GM23338 (cell line): ENCODE measurements at regions not wholly inside any gene's neighbourhood (a gene's known extent, or its start where the extent isn't known, plus 50 kb on each side); places are given as distances from the start of the nearest gene placed in this dataset.

Experiments
- ATAC-seq: fragments of 200-7000 bp; cut with Tn5 transposase; 3 replicates; pipeline ENCODE4 v1.9.1; 2020
- DNase-seq: peaks from one replicate; pipeline ENCODE4 v3.0.0-alpha.2; 2015; ENCODE audit warnings: low spot score
- H2AFZ ChIP-seq: fragments of 200-600 bp; sonication (generic); 2 replicates; pipeline ENCODE4 v1.8.0; 2016; ENCODE audit warnings: antibody characterized with exemption, mild to moderate bottlenecking, moderate library complexity
- H3F3A ChIP-seq: fragments of 200-600 bp; sonication (generic); replicated peaks from 2 replicates; pipeline ENCODE4 v1.8.0; 2017; ENCODE audit warnings: antibody characterized with exemption, mixed run types, low read depth
- H3K27ac ChIP-seq: fragments of 200-600 bp; sonication (generic); 2 replicates; pipeline ENCODE4 v1.6.1; 2016; ENCODE audit warnings: low read depth
- H3K27me3 ChIP-seq: fragments of 200-600 bp; sonication (generic); 2 replicates; pipeline ENCODE4 v1.8.0; 2016; ENCODE audit warnings: mild to moderate bottlenecking, mixed run types, moderate library complexity; ENCODE audit not compliant: insufficient read depth
- H3K36me3 ChIP-seq: fragments of 200-600 bp; sonication (generic); 2 replicates; pipeline ENCODE4 v1.8.0; 2016; ENCODE audit warnings: mild to moderate bottlenecking; ENCODE audit not compliant: insufficient read depth
- H3K4me1 ChIP-seq: fragments of 200-600 bp; sonication (generic); 2 replicates; pipeline ENCODE4 v1.8.0; 2016; ENCODE audit warnings: mild to moderate bottlenecking, moderate library complexity; ENCODE audit not compliant: insufficient read depth
- H3K4me2 ChIP-seq: fragments of 200-600 bp; sonication (generic); 2 replicates; pipeline ENCODE4 v1.7.1; 2017; ENCODE audit warnings: mixed run types
- H3K4me3 ChIP-seq: fragments of 200-600 bp; sonication (generic); 2 replicates; pipeline ENCODE4 v1.6.1; 2016; ENCODE audit warnings: mixed run types
- H3K79me2 ChIP-seq: fragments of 200-600 bp; sonication (generic); replicated peaks from 2 replicates; pipeline ENCODE4 v1.8.0; 2017; ENCODE audit warnings: mild to moderate bottlenecking; ENCODE audit not compliant: insufficient read depth
- H3K9me2 ChIP-seq: fragments of 200-600 bp; sonication (generic); 2 replicates; pipeline ENCODE4 v1.8.0; 2017; ENCODE audit not compliant: insufficient read depth
- H4K20me1 ChIP-seq: fragments of 200-600 bp; sonication (generic); replicated peaks from 2 replicates; pipeline ENCODE4 v1.8.0; 2017; ENCODE audit warnings: mild to moderate bottlenecking; ENCODE audit not compliant: insufficient read depth
- H3K27ac Mint-ChIP-seq: 2 replicates; pipeline ENCODE4 v1.8.0; 2020; ENCODE audit warnings: inconsistent platforms, mild to moderate bottlenecking, moderate library complexity, mixed read lengths
- H3K27me3 Mint-ChIP-seq: 3 replicates; pipeline ENCODE4 v1.8.0; 2022; ENCODE audit warnings: low read depth, mild to moderate bottlenecking, moderate library complexity, mixed read lengths, inconsistent platforms; ENCODE audit not compliant: insufficient read depth, poor library complexity
- H3K36me3 Mint-ChIP-seq: 3 replicates; pipeline ENCODE4 v1.8.0; 2021; ENCODE audit warnings: low read depth, mild to moderate bottlenecking, inconsistent platforms, moderate library complexity, mixed read lengths
- H3K4me1 Mint-ChIP-seq: 3 replicates; pipeline ENCODE4 v1.8.0; 2020; ENCODE audit warnings: mild to moderate bottlenecking, inconsistent platforms, mixed read lengths
- H3K4me3 Mint-ChIP-seq: 3 replicates; pipeline ENCODE4 v1.8.0; 2021; ENCODE audit warnings: moderate library complexity, mild to moderate bottlenecking, inconsistent platforms, mixed read lengths
- H3K9me3 Mint-ChIP-seq: 3 replicates; pipeline ENCODE4 v1.8.0; 2020; ENCODE audit warnings: moderate library complexity, mild to moderate bottlenecking, inconsistent platforms, mixed read lengths
- CTCF ChIP-seq, 2 experiments: fragments of 200-600 bp in 1 of 2; sonication (generic) in 1 of 2; conservative IDR thresholded peaks; 2 replicates each; pipeline versions ENCODE4 v1.5.1 to v1.6.1; 2016 to 2017; ENCODE audit warnings: antibody characterized with exemption in 2 of 2, low read depth in 2 of 2, mild to moderate bottlenecking in 2 of 2, moderate library complexity in 1 of 2
- REST ChIP-seq: IDR thresholded peaks from one replicate; pipeline ENCODE4 v1.6.1; 2018; ENCODE audit warnings: antibody characterized with exemption; ENCODE audit not compliant: unreplicated experiment
- TF ChIP-seq, protein P1 (sequence below): IDR thresholded peaks from 2 replicates; pipeline ENCODE4 v1.6.1; 2016; ENCODE audit warnings: antibody characterized with exemption
- TF ChIP-seq, protein P2 (sequence below): fragments of 250-450 bp; sonication (Bioruptor Pico); IDR thresholded peaks from 2 replicates; pipeline ENCODE4 v1.5.0; 2020; ENCODE audit warnings: mild to moderate bottlenecking, moderate library complexity

DNA sequence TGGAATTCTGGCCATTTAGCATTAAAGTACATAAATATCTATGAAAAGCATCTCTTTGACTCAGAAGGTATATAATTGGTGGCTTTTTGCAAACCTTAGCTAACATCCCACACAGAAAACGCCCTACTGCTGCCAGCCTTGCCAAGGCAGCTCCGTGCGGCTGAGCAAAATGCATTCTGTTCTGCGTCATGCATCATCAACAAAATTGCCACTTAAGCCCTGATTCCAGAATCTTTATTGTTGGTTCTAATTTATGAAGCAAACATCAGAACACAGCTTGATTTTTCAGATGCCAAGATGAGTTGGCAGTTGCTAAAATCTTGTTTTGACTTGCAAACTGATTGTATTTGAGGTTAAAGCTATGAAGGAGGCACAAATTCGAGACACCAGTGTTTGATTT lies 314.9 kb upstream of the DEPDC1 start (continued):
- TF ChIP-seq, protein P1, sequence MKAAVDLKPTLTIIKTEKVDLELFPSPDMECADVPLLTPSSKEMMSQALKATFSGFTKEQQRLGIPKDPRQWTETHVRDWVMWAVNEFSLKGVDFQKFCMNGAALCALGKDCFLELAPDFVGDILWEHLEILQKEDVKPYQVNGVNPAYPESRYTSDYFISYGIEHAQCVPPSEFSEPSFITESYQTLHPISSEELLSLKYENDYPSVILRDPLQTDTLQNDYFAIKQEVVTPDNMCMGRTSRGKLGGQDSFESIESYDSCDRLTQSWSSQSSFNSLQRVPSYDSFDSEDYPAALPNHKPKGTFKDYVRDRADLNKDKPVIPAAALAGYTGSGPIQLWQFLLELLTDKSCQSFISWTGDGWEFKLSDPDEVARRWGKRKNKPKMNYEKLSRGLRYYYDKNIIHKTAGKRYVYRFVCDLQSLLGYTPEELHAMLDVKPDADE, result no peak
- TF ChIP-seq, protein P2, sequence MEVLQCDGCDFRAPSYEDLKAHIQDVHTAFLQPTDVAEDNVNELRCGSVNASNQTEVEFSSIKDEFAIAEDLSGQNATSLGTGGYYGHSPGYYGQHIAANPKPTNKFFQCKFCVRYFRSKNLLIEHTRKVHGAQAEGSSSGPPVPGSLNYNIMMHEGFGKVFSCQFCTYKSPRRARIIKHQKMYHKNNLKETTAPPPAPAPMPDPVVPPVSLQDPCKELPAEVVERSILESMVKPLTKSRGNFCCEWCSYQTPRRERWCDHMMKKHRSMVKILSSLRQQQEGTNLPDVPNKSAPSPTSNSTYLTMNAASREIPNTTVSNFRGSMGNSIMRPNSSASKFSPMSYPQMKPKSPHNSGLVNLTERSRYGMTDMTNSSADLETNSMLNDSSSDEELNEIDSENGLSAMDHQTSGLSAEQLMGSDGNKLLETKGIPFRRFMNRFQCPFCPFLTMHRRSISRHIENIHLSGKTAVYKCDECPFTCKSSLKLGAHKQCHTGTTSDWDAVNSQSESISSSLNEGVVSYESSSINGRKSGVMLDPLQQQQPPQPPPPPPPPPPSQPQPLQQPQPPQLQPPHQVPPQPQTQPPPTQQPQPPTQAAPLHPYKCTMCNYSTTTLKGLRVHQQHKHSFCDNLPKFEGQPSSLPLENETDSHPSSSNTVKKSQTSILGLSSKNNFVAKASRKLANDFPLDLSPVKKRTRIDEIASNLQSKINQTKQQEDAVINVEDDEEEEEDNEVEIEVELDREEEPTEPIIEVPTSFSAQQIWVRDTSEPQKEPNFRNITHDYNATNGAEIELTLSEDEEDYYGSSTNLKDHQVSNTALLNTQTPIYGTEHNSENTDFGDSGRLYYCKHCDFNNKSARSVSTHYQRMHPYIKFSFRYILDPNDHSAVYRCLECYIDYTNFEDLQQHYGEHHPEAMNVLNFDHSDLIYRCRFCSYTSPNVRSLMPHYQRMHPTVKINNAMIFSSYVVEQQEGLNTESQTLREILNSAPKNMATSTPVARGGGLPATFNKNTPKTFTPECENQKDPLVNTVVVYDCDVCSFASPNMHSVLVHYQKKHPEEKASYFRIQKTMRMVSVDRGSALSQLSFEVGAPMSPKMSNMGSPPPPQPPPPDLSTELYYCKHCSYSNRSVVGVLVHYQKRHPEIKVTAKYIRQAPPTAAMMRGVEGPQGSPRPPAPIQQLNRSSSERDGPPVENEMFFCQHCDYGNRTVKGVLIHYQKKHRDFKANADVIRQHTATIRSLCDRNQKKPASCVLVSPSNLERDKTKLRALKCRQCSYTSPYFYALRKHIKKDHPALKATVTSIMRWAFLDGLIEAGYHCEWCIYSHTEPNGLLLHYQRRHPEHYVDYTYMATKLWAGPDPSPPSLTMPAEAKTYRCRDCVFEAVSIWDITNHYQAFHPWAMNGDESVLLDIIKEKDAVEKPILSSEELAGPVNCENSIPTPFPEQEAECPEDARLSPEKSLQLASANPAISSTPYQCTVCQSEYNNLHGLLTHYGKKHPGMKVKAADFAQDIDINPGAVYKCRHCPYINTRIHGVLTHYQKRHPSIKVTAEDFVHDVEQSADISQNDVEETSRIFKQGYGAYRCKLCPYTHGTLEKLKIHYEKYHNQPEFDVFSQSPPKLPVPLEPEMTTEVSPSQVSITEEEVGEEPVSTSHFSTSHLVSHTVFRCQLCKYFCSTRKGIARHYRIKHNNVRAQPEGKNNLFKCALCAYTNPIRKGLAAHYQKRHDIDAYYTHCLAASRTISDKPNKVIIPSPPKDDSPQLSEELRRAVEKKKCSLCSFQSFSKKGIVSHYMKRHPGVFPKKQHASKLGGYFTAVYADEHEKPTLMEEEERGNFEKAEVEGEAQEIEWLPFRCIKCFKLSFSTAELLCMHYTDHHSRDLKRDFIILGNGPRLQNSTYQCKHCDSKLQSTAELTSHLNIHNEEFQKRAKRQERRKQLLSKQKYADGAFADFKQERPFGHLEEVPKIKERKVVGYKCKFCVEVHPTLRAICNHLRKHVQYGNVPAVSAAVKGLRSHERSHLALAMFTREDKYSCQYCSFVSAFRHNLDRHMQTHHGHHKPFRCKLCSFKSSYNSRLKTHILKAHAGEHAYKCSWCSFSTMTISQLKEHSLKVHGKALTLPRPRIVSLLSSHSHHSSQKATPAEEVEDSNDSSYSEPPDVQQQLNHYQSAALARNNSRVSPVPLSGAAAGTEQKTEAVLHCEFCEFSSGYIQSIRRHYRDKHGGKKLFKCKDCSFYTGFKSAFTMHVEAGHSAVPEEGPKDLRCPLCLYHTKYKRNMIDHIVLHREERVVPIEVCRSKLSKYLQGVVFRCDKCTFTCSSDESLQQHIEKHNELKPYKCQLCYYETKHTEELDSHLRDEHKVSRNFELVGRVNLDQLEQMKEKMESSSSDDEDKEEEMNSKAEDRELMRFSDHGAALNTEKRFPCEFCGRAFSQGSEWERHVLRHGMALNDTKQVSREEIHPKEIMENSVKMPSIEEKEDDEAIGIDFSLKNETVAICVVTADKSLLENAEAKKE (CRISPR knock-in tag), result no peak

GRCh38 chr1:68812333-68812732 lies 315.5 kb upstream of the DEPDC1 start:
- Mint-ChIP-seq H3K27me3 (peaks cover 3% of the 10 kb centered on the region), H3K36me3 (no peaks in the 10 kb centered on the region), H3K4me3 (no peak overlapping the region), H3K4me1 (no peaks in the 10 kb centered on the region), H3K27ac (no peak overlapping the region), H3K9me3 (no peaks in the 10 kb centered on the region)
- H4K20me1 ChIP-seq, result no peaks in the 10 kb centered on the region
- no peaks in the 10 kb centered on the region for H3K36me3 ChIP-seq
- H3K27me3 ChIP-seq, result no peaks in the 10 kb centered on the region
- DNase-seq (no peak), ATAC-seq (no peak)
- no peak overlapping the region for H3K27ac ChIP-seq
- no peaks in the 10 kb centered on the region for H3K79me2 ChIP-seq
- no peaks in the 10 kb centered on the region for H3F3A ChIP-seq
- H2AFZ ChIP-seq, result 0 out of 2 replicates have a peak overlapping the region, but pooled peaks have one; percentile 52
- H3K9me2 ChIP-seq, result no peaks in the 10 kb centered on the region; the same call in 1 of the 2 replicates
- H3K4me3 ChIP-seq, result no peak overlapping the region
- H3K4me2 ChIP-seq, result no peak overlapping the region
- no peaks in the 10 kb centered on the region for H3K4me1 ChIP-seq
- TF ChIP-seq REST, result no peak
- no peak for TF ChIP-seq CTCF (conservative IDR thresholded peaks at IDR 0.05; ENCODE audit: low read depth in 2 of 2)
